ENCODE measurements at regions not wholly inside any gene's neighbourhood (a gene's known extent, or its start where the extent isn't known, plus 50 kb on each side); places are given as distances from the start of the nearest gene placed in this dataset.

- H3K36me3 ChIP-seq (replicated peaks in 1 of 2; ENCODE audit: insufficient read depth in 1 of 2, low read depth in 2 of 2): no peaks in the 10 kb centered on the region
- 77 to 79% methylated on average over 1 of the region's 1 CpG for WGBS, 2 donors
- no peak overlapping the region for H3K4me3 ChIP-seq
- no peak overlapping the region for H3K27ac ChIP-seq
- no peaks in the 10 kb centered on the region for H3K4me1 ChIP-seq
- H3K27me3 ChIP-seq: no peaks in the 10 kb centered on the region
- TF ChIP-seq CTCF (IDR thresholded peaks at IDR 0.05) (no peak), POLR2A (IDR thresholded peaks at IDR 0.05) (no peak)
- ATAC-seq (no peak), DNase-seq (no peak)
- intact Hi-C loops (cut with DNase I): no loop called here
- H3K9me3 ChIP-seq: peaks cover 0 to 25% (median 0%) of the 10 kb centered on the region in 3 donors
Observed at GRCh38 chr6:155611742-155612141, 156.1 kb upstream of the NOX3 start.

DNA sequence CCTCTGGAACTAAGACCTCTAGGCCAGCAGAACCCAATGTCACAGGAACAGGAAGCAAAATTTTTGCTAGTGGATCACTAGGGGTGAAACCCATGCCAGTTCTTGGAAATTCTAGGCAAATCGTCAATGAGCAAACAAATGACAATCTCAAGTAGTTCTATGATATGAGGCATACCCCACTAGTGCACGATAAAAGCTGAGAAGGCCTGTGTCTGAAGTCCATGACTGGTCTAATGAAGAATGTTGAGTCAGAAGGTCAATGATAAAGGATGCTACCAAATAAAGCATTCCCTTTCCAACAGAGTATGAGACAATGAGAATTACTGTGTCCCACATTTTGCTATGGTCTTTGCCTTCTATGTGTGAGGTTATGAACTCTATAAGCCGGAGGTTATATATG is 149.4 kb upstream of the NOX3 start:
- Histone ChIP-seq H3K27ac (no peak overlapping the region), H3K4me1 (no peaks in the 10 kb centered on the region), H3K36me3 (replicated peaks in 1 of 2; ENCODE audit: insufficient read depth in 1 of 2, low read depth in 2 of 2) (no peaks in the 10 kb centered on the region), H3K4me3 (no peak overlapping the region), H3K27me3 (no peaks in the 10 kb centered on the region), H3K9me3 (no peaks in the 10 kb centered on the region)
- DNase-seq (no peak), ATAC-seq (no peak)
- 57 to 67% methylated on average over 3 of the region's 3 CpGs for WGBS, 2 donors
- intact Hi-C loops (cut with DNase I): no loop called here
- TF ChIP-seq POLR2A (IDR thresholded peaks at IDR 0.05) (no peak), CTCF (IDR thresholded peaks at IDR 0.05) (no peak)

- Histone ChIP-seq H3K27me3 (no peaks in the 10 kb centered on the region), H3K27ac (no peak overlapping the region), H3K4me1 (no peaks in the 10 kb centered on the region), H3K4me3 (no peak overlapping the region), H3K36me3 (replicated peaks in 1 of 2; ENCODE audit: insufficient read depth in 1 of 2, low read depth in 2 of 2) (no peaks in the 10 kb centered on the region), H3K9me3 (no peaks in the 10 kb centered on the region)
- intact Hi-C loops (cut with DNase I): no loop called here
- 39 to 41% methylated on average over 3 of the region's 3 CpGs for WGBS, 2 donors
- ATAC-seq: no peak
- DNase-seq: no peak
- no peak for TF ChIP-seq CTCF (IDR thresholded peaks at IDR 0.05)
- TF ChIP-seq POLR2A (IDR thresholded peaks at IDR 0.05): no peak
Observed at GRCh38 chr6:155599561-155599960, 143.9 kb upstream of the NOX3 start.

DNA sequence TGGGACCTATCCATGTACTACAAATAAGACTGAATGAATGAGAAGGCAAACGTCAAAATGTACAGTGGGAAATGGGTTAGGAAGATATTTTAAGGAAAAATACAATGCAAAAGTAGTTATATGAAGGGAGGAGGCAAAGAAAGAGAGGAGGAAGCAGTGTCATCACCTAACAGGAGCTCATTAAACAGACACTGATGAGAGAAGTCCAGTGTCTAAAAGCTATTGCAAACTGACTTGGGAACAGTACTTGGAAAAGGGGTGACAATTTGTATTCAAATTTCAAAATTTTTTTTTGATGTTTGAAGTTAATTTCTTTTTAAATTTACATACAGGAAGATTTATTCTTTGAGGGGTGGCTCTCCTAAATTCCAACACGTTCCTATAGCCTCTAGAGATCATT is 143.5 kb upstream of the NOX3 start:
- intact Hi-C loops (cut with DNase I): no loop called here
- ATAC-seq (no peak), DNase-seq (no peak)
- Histone ChIP-seq H3K36me3 (replicated peaks in 1 of 2; ENCODE audit: insufficient read depth in 1 of 2, low read depth in 2 of 2) (no peaks in the 10 kb centered on the region), H3K9me3 (no peaks in the 10 kb centered on the region), H3K27ac (no peak overlapping the region), H3K27me3 (no peaks in the 10 kb centered on the region), H3K4me1 (no peaks in the 10 kb centered on the region), H3K4me3 (no peak overlapping the region)
- TF ChIP-seq CTCF (IDR thresholded peaks at IDR 0.05): no peak
- TF ChIP-seq POLR2A (IDR thresholded peaks at IDR 0.05): no peak
- WGBS, 2 donors: 34% methylated on average over 2 of the region's 2 CpGs

DNA sequence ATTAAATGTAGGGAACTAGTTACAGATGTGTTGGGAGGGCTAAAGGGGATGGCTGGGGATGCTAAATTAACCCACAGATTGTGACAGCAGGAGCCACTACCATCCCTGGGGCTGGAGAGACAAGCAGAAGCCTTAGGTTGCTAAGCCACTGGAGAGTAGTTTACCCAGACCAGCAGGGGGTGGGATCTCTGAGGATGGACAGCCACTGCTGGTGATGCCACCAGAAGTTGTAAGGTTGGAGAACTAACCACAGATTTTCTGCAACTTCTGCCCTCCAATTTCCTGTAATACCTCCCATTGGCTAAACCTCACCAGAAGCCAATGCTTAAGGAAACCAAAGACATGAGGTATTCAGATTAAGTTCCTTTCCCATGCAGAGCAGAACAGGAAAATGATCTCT is 139.6 kb upstream of the NOX3 start:
- Histone ChIP-seq H3K9me3 (no peaks in the 10 kb centered on the region), H3K27me3 (no peaks in the 10 kb centered on the region), H3K4me1 (no peaks in the 10 kb centered on the region), H3K36me3 (replicated peaks in 1 of 2; ENCODE audit: insufficient read depth in 1 of 2, low read depth in 2 of 2) (no peaks in the 10 kb centered on the region), H3K4me3 (no peak overlapping the region), H3K27ac (no peak overlapping the region)
- no peak for TF ChIP-seq CTCF (IDR thresholded peaks at IDR 0.05)
- TF ChIP-seq POLR2A (IDR thresholded peaks at IDR 0.05): no peak
- ATAC-seq (no peak), DNase-seq (no peak)
- intact Hi-C loops (cut with DNase I): no loop called here

All from body of pancreas (tissue), 4 donors.